ENCODE measurements at regions not wholly inside any gene's neighbourhood (a gene's known extent, or its start where the extent isn't known, plus 50 kb on each side); places are given as distances from the start of the nearest gene placed in this dataset.

DNA sequence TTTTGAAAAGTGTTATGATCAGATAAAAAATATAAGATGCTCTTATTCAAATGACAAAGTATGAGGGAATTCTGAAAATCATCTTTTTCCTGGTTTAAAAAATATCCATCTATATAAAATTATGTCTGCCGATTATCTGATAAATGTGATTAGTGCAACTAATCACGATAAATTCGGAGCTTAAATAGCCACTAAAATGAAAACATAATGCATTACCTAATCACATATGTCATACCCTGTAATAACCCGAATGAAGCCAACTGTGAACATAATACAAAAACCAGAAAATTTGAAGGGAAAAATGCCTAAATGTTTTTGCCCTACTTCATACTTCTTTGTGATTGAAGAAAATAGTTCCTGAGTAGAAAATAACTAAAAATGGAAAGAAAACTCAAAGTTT lies 808.4 kb upstream of the LUZP2 start:
- H3K27me3 ChIP-seq (ENCODE audit: control insufficient read depth, insufficient read depth, low read length), result no peaks in the 10 kb centered on the region
- no peaks in the 10 kb centered on the region for H3K4me1 ChIP-seq (ENCODE audit: control insufficient read depth, insufficient read depth, low read length)
- DNase-seq, result no peak
- H3K4me3 ChIP-seq (ENCODE audit: low read length), result no peak overlapping the region
- no peaks in the 10 kb centered on the region for H3K9me3 ChIP-seq (ENCODE audit: control insufficient read depth, low read depth, low read length)
- WGBS (ENCODE audit: insufficient coverage, low lambda C conversion rate), result 100% methylated on average over 1 of the region's 4 CpGs
- no peak overlapping the region for H3K27ac ChIP-seq (ENCODE audit: low read length)
- H3K36me3 ChIP-seq (ENCODE audit: control insufficient read depth, insufficient read depth, low read length), result no peaks in the 10 kb centered on the region

DNA sequence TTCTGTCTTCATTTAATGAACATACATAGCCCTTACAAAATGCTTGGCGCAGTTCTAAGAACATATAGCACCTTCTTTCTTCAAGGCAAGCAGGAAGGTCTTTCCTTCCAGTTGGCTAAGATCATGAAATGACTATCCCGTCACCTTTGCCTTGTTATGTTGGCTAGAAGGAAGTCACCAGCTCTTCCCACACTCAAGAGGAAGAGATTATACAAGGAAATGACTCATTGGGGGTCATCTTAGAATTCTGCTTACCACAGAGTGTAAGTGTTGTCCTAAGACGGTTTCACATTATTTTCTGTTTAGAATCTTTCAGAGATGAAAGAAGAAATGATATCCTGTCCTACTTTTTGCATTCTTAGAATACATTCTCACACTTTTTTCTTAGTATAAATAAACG lies 808.0 kb upstream of the LUZP2 start:
- no peaks in the 10 kb centered on the region for H3K9me3 ChIP-seq (ENCODE audit: control insufficient read depth, low read depth, low read length)
- no peak overlapping the region for H3K27ac ChIP-seq (ENCODE audit: low read length)
- DNase-seq, result no peak
- no peak overlapping the region for H3K4me3 ChIP-seq (ENCODE audit: low read length)
- no peaks in the 10 kb centered on the region for H3K4me1 ChIP-seq (ENCODE audit: control insufficient read depth, insufficient read depth, low read length)
- no peaks in the 10 kb centered on the region for H3K36me3 ChIP-seq (ENCODE audit: control insufficient read depth, insufficient read depth, low read length)
- 93% methylated on average over 2 of the region's 4 CpGs for WGBS (ENCODE audit: insufficient coverage, low lambda C conversion rate)
- no peaks in the 10 kb centered on the region for H3K27me3 ChIP-seq (ENCODE audit: control insufficient read depth, insufficient read depth, low read length)

DNA sequence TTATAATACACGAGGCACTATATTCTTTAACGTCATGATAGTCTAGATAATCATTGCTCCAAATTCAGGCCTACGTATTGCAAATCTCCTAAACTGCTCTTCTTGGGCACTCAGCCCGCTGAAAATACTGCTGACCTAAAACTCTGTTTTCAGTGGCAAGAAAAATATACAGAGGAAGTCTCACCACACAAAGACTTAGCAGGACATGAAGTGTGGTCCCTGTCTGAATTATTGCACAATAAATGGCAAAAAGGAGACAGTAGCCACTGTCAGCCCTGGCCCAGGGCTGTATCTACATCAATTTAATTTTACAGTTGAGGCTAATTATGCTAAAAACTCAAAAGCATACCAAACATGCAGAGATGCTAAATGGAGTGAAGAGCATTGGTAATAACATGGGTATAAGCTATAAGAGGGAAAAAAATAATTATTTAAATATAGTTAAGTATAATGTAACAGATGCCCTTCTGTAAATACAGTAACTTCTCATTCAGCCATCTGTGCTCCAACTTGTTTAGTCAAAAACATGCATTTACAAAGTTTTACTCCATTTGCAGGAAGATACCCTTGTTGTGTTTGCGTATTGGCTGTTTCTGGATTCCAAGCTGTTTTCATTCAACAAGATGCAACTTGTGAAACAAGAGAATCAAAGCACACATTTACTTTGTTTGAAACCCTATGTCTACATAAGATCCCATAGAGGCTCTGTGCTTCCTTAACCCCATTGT lies 800.0 kb upstream of the LUZP2 start:
- H3K9me3 ChIP-seq (ENCODE audit: control insufficient read depth, low read depth, low read length), result no peaks in the 10 kb centered on the region
- WGBS (ENCODE audit: insufficient coverage, low lambda C conversion rate), result 80% methylated on average over 1 of the region's 5 CpGs
- H3K36me3 ChIP-seq (ENCODE audit: control insufficient read depth, insufficient read depth, low read length), result no peaks in the 10 kb centered on the region
- no peaks in the 10 kb centered on the region for H3K4me1 ChIP-seq (ENCODE audit: control insufficient read depth, insufficient read depth, low read length)
- H3K4me3 ChIP-seq (ENCODE audit: low read length), result no peak overlapping the region
- no peak overlapping the region for H3K27ac ChIP-seq (ENCODE audit: low read length)
- no peaks in the 10 kb centered on the region for H3K27me3 ChIP-seq (ENCODE audit: control insufficient read depth, insufficient read depth, low read length)
- no peak for DNase-seq

DNA sequence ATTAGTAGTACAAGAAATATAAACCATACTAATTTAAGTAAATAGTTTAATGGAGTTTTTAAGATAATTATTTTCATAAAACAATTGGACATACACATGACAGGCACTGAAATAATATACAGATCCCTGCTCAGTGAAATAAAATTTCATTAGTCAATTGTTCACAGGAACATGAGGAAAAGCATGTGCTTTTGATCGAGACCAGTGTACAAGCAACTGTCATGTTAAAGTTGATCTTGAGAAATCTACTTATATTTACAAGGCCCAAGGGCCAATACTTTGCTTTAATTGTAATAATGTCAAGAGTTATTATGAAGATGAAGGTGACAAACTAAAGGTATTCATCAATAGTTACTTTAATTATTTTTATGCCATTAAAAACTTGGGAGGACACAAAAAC lies 792.7 kb upstream of the LUZP2 start:
- no peak overlapping the region for H3K4me3 ChIP-seq (ENCODE audit: low read length)
- WGBS (ENCODE audit: insufficient coverage, low lambda C conversion rate), result no CpG with 5 or more reads among the region's 1 CpG
- no peaks in the 10 kb centered on the region for H3K4me1 ChIP-seq (ENCODE audit: control insufficient read depth, insufficient read depth, low read length)
- no peak for DNase-seq
- H3K36me3 ChIP-seq (ENCODE audit: control insufficient read depth, insufficient read depth, low read length), result no peaks in the 10 kb centered on the region
- H3K9me3 ChIP-seq (ENCODE audit: control insufficient read depth, low read depth, low read length), result no peaks in the 10 kb centered on the region
- no peak overlapping the region for H3K27ac ChIP-seq (ENCODE audit: low read length)
- H3K27me3 ChIP-seq (ENCODE audit: control insufficient read depth, insufficient read depth, low read length), result no peaks in the 10 kb centered on the region

DNA sequence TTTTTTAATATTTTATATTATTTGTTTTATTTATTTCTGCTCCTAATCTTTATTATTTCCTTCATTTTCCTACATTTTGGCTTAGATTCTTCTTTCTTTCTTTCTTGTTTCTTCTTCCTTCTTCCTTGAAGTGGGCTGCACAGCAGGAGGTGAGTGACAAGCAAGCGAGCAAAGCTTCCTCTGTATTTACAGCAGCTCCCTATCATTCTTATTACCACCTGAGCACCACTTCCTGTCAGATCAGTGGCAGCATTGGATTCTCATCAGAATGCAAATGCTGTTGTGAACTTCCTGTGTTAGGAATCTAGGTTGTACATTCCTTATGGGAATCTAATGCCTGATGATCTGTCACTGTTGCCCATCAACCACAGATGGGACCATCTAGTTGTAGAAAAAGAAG lies 784.9 kb upstream of the LUZP2 start:
- Histone ChIP-seq H3K4me3 (ENCODE audit: low read length) (no peak overlapping the region), H3K9me3 (ENCODE audit: control insufficient read depth, low read depth, low read length) (no peaks in the 10 kb centered on the region), H3K27ac (ENCODE audit: low read length) (no peak overlapping the region), H3K27me3 (ENCODE audit: control insufficient read depth, insufficient read depth, low read length) (no peaks in the 10 kb centered on the region), H3K36me3 (ENCODE audit: control insufficient read depth, insufficient read depth, low read length) (no peaks in the 10 kb centered on the region), H3K4me1 (ENCODE audit: control insufficient read depth, insufficient read depth, low read length) (no peaks in the 10 kb centered on the region)
- WGBS (ENCODE audit: insufficient coverage, low lambda C conversion rate), result no CpG with 5 or more reads among the region's 1 CpG
- DNase-seq, result no peak

DNA sequence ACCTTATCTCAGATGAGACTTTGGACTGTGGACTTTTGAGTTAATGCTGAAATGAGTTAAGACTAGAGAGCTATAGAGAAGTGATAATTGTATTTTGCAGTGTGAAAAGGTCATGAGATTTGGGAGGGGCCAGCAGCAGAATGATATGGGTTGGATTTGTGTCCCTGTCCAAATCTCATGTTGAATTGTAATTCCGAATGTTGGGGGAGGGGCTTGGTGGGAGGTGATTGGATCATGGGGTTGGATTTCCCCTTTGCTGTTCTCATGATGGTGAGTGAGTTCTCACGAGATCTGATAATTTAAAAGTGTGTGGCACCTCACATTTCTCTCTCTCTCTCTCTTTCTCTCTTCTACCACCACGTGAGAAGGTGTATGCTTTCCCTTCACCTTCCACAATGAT lies 777.8 kb upstream of the LUZP2 start:
- no peaks in the 10 kb centered on the region for H3K4me1 ChIP-seq (ENCODE audit: control insufficient read depth, insufficient read depth, low read length)
- no peaks in the 10 kb centered on the region for H3K36me3 ChIP-seq (ENCODE audit: control insufficient read depth, insufficient read depth, low read length)
- H3K4me3 ChIP-seq (ENCODE audit: low read length), result no peak overlapping the region
- peak; percentile 19 to 73 for DNase-seq
- H3K27me3 ChIP-seq (ENCODE audit: control insufficient read depth, insufficient read depth, low read length), result no peaks in the 10 kb centered on the region
- 67% methylated on average over 1 of the region's 3 CpGs for WGBS (ENCODE audit: insufficient coverage, low lambda C conversion rate)
- peak overlapping the region; percentile 58 for H3K27ac ChIP-seq (ENCODE audit: low read length)
- peaks cover 7% of the 10 kb centered on the region for H3K9me3 ChIP-seq (ENCODE audit: control insufficient read depth, low read depth, low read length)

DNA sequence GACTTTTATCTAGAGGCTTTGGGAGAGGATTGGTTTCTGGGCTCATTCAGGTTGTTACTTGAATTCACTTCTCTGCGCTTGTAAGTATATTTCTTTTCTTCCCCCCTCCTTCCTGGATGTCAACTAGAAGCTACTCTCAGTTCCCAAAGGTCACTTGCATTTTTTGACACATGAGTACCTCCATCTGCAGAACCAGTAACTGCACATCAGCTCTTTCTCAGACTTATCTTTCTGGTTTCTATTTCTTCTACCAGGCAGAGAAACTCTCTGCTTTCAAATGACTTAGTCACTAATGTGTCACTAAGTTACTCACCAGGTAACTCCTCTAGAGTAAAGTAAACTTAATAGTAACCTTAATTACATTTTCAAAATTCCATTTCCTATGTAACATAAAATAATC lies 773.0 kb upstream of the LUZP2 start:
- no peak overlapping the region for H3K27ac ChIP-seq (ENCODE audit: low read length)
- H3K36me3 ChIP-seq (ENCODE audit: control insufficient read depth, insufficient read depth, low read length), result no peaks in the 10 kb centered on the region
- no peaks in the 10 kb centered on the region for H3K27me3 ChIP-seq (ENCODE audit: control insufficient read depth, insufficient read depth, low read length)
- H3K4me1 ChIP-seq (ENCODE audit: control insufficient read depth, insufficient read depth, low read length), result no peaks in the 10 kb centered on the region
- no CpG with 5 or more reads among the region's 1 CpG for WGBS (ENCODE audit: insufficient coverage, low lambda C conversion rate)
- peak in 1 of 2 donors; percentile 19 for DNase-seq
- H3K4me3 ChIP-seq (ENCODE audit: low read length), result no peak overlapping the region
- H3K9me3 ChIP-seq (ENCODE audit: control insufficient read depth, low read depth, low read length), result no peaks in the 10 kb centered on the region

DNA sequence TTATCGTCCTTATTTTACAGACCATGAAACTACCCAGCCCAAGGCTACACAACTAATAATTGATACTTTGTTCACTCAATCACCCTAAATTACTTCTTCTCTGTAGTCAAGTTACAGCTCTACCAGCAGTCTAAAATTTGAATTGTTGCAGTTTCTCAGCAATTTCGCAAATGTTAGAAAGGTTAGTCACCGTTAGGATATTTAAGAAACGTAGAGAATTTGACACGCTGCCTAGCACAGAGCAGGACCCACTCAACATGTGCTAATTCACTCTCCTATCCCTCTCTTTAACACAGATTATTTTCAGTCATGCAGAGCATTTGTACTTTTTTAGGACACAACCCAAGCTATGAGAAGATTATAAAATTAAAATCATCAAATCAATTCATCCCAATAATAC lies 771.1 kb upstream of the LUZP2 start:
- no peaks in the 10 kb centered on the region for H3K27me3 ChIP-seq (ENCODE audit: control insufficient read depth, insufficient read depth, low read length)
- H3K9me3 ChIP-seq (ENCODE audit: control insufficient read depth, low read depth, low read length), result peaks cover 6% of the 10 kb centered on the region
- no peak overlapping the region for H3K27ac ChIP-seq (ENCODE audit: low read length)
- no peaks in the 10 kb centered on the region for H3K4me1 ChIP-seq (ENCODE audit: control insufficient read depth, insufficient read depth, low read length)
- H3K4me3 ChIP-seq (ENCODE audit: low read length), result no peak overlapping the region
- 100% methylated on average over 1 of the region's 5 CpGs for WGBS (ENCODE audit: insufficient coverage, low lambda C conversion rate)
- DNase-seq, result no peak
- H3K36me3 ChIP-seq (ENCODE audit: control insufficient read depth, insufficient read depth, low read length), result no peaks in the 10 kb centered on the region

DNA sequence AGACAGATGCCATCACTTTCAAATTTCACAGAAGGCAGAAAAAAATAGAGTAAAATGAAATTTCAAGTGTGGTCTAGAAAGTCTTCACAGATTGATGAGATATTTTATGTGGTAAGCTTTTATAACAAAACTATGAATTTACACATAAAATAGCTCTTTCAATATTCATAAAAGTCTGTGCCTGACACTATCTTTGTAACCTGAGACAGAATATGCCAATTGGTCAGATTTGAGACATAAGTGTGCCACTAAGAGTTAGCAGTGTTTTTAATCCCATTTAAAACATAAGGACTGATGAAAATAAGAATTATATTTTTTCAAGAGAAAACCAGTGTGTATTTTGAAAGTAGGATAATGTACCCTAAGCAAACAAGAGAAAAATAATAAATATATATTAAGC lies 769.5 kb upstream of the LUZP2 start:
- no peak for DNase-seq
- Histone ChIP-seq H3K36me3 (ENCODE audit: control insufficient read depth, insufficient read depth, low read length) (no peaks in the 10 kb centered on the region), H3K27me3 (ENCODE audit: control insufficient read depth, insufficient read depth, low read length) (no peaks in the 10 kb centered on the region), H3K9me3 (ENCODE audit: control insufficient read depth, low read depth, low read length) (peaks cover 7% of the 10 kb centered on the region), H3K4me3 (ENCODE audit: low read length) (no peak overlapping the region), H3K27ac (ENCODE audit: low read length) (no peak overlapping the region), H3K4me1 (ENCODE audit: control insufficient read depth, insufficient read depth, low read length) (peaks cover 8% of the 10 kb centered on the region)

DNA sequence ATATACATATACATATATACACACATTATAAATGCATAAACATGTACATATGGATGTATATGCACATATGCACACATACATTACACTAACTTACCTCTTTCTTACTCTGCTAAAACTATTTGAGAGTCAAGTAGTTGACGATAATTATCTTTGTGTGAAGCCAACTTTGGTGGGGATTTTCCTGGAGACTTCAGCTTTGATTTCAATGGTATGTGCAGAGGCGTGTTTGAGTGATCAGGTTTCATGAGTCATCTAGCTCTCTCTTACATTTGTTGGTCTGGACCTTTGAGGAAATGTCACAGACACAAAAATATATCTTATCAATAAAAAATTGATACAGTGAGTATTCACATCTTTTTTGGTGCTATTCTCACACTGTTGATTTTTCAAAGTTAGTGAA lies 769.1 kb upstream of the LUZP2 start:
- DNase-seq, result no peak
- Histone ChIP-seq H3K4me3 (ENCODE audit: low read length) (no peak overlapping the region), H3K4me1 (ENCODE audit: control insufficient read depth, insufficient read depth, low read length) (peaks cover 8% of the 10 kb centered on the region), H3K27me3 (ENCODE audit: control insufficient read depth, insufficient read depth, low read length) (no peaks in the 10 kb centered on the region), H3K27ac (ENCODE audit: low read length) (no peak overlapping the region), H3K36me3 (ENCODE audit: control insufficient read depth, insufficient read depth, low read length) (no peaks in the 10 kb centered on the region), H3K9me3 (ENCODE audit: control insufficient read depth, low read depth, low read length) (peaks cover 7% of the 10 kb centered on the region)
- WGBS (ENCODE audit: insufficient coverage, low lambda C conversion rate), result no CpG with 5 or more reads among the region's 2 CpGs

DNA sequence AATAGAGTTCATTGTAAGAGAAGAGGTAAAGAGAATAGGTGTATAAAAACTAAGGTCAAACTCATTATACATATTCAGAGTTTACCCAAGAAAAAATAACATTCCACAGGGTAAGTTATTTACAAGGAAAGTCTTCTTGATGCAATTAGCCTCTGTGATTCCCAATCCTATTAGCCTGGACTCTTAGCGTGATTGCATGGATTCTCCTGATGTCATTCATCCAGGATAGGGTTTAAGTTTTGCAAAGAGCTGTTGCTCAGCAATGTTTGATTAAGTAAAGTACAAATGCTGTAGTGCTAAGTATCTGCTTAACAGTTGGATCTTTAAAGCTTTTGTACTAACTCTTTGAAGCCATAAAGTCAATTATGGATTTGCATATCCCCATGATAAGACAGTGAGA lies 767.8 kb upstream of the LUZP2 start:
- WGBS (ENCODE audit: insufficient coverage, low lambda C conversion rate), result no CpG with 5 or more reads among the region's 1 CpG
- no peak overlapping the region for H3K4me3 ChIP-seq (ENCODE audit: low read length)
- H3K27ac ChIP-seq (ENCODE audit: low read length), result no peak overlapping the region
- no peaks in the 10 kb centered on the region for H3K27me3 ChIP-seq (ENCODE audit: control insufficient read depth, insufficient read depth, low read length)
- no peaks in the 10 kb centered on the region for H3K36me3 ChIP-seq (ENCODE audit: control insufficient read depth, insufficient read depth, low read length)
- H3K4me1 ChIP-seq (ENCODE audit: control insufficient read depth, insufficient read depth, low read length), result peaks cover 8% of the 10 kb centered on the region
- no peak for DNase-seq
- H3K9me3 ChIP-seq (ENCODE audit: control insufficient read depth, low read depth, low read length), result peaks cover 7% of the 10 kb centered on the region
